ENCODE measurements at regions not wholly inside any gene's neighbourhood (a gene's known extent, or its start where the extent isn't known, plus 50 kb on each side); places are given as distances from the start of the nearest gene placed in this dataset.

- no peaks in the 10 kb centered on the region for H3K36me3 ChIP-seq (replicated peaks; ENCODE audit: insufficient read depth, low read depth)
- no peak overlapping the region for H3K4me3 ChIP-seq
- peak overlapping the region; percentile 56 for H3K27ac ChIP-seq
- peaks cover 8% of the 10 kb centered on the region for H3K4me1 ChIP-seq (ENCODE audit: insufficient read depth)
- H3K9me3 ChIP-seq (ENCODE audit: low read depth), result no peaks in the 10 kb centered on the region
- no peaks in the 10 kb centered on the region for H3K9me2 ChIP-seq (replicated peaks; ENCODE audit: insufficient read depth)
- TF ChIP-seq EZH2phosphoT487 (IDR thresholded peaks at IDR 0.05; ENCODE audit: low read depth, severe bottlenecking, unreplicated experiment) (no peak), CTCF (IDR thresholded peaks at IDR 0.05; ENCODE audit: poor library complexity) (no peak), EZH2 (IDR thresholded peaks at IDR 0.05; ENCODE audit: borderline replicate concordance) (no peak)
- no peaks in the 10 kb centered on the region for H4K20me1 ChIP-seq (ENCODE audit: insufficient read depth, poor library complexity, severe bottlenecking)
- peak overlapping the region; percentile 12 for H3K4me2 ChIP-seq
- DNase-seq (ENCODE audit: low spot score), result peak; percentile 53
- H3K27me3 ChIP-seq, result no peaks in the 10 kb centered on the region
- H3K79me2 ChIP-seq, result no peaks in the 10 kb centered on the region
- no peak overlapping the region for H2AFZ ChIP-seq
- 48% methylated on average over 4 of the region's 4 CpGs for WGBS (ENCODE audit: low lambda C conversion rate, missing lambda C conversion rate)
These were observed 95.2 kb upstream of the SPRED2 start for GRCh38 chr2:65527451-65528240.

DNA sequence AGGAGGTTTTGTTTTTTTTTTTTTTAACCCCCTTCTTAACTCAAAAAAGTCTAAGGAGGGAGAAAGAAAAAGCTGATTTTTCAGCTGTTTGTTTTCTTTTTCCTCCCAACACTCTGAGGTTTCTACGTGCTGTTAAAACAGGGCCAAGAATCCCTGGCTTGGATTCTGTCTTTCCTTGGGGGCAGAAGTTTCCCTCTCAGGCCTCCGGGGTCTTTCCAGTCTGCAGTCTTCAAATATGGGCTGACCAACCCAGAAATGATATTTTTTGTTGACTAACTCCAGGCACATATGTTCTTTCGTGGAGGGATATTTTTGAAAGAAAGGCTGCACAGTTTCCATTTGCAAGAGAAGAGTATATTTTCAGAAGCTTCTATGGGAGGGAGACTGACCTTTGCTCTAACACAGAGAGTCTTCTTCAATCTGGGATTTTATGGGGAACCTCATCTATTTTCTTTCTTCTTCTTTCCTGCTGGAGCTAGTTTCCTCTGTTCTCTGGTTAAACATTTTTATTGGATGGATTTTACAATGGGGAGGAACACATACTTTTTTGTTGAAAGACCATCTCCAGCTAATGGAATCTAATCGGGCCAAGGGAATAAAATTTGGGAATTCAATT is 93.3 kb upstream of the SPRED2 start:
- TF ChIP-seq EZH2 (IDR thresholded peaks at IDR 0.05; ENCODE audit: borderline replicate concordance) (no peak), CTCF (IDR thresholded peaks at IDR 0.05; ENCODE audit: poor library complexity) (no peak), EZH2phosphoT487 (IDR thresholded peaks at IDR 0.05; ENCODE audit: low read depth, severe bottlenecking, unreplicated experiment) (no peak)
- no peaks in the 10 kb centered on the region for H3K9me2 ChIP-seq (replicated peaks; ENCODE audit: insufficient read depth)
- H3K4me2 ChIP-seq, result no peak overlapping the region
- H3K4me3 ChIP-seq, result no peak overlapping the region
- H4K20me1 ChIP-seq (ENCODE audit: insufficient read depth, poor library complexity, severe bottlenecking), result no peaks in the 10 kb centered on the region
- H2AFZ ChIP-seq, result no peak overlapping the region
- no peaks in the 10 kb centered on the region for H3K36me3 ChIP-seq (replicated peaks; ENCODE audit: insufficient read depth, low read depth)
- DNase-seq (ENCODE audit: low spot score), result no peak
- peaks cover 8% of the 10 kb centered on the region for H3K4me1 ChIP-seq (ENCODE audit: insufficient read depth)
- H3K27ac ChIP-seq, result peak overlapping the region; percentile 13
- no peaks in the 10 kb centered on the region for H3K79me2 ChIP-seq
- no peaks in the 10 kb centered on the region for H3K9me3 ChIP-seq (ENCODE audit: low read depth)
- H3K27me3 ChIP-seq, result no peaks in the 10 kb centered on the region
- WGBS (ENCODE audit: low lambda C conversion rate, missing lambda C conversion rate), result 70% methylated on average over 4 of the region's 4 CpGs

DNA sequence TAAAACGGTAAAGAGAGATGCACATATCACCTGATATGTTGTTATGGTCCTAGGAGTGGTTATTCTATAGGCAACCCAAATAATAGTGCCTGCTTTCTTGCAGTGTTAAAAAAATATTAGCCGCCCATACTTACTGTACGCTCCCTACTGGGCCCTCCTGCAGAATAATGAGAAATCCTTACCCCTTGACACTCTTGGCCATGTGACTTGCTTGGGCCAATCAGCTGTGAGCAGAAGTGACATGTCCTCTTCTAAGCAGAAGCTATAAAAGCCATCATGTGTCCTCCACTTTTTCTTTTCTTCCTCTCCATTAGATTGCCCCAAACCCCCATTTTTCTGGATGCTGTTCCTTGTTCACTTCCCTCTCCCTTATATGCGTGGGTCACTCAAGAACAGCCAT is 90.5 kb upstream of the SPRED2 start:
- TF ChIP-seq CTCF (IDR thresholded peaks at IDR 0.05; ENCODE audit: poor library complexity) (no peak), EZH2 (IDR thresholded peaks at IDR 0.05; ENCODE audit: borderline replicate concordance) (no peak), EZH2phosphoT487 (IDR thresholded peaks at IDR 0.05; ENCODE audit: low read depth, severe bottlenecking, unreplicated experiment) (no peak)
- H3K27ac ChIP-seq, result no peak overlapping the region
- H3K9me3 ChIP-seq (ENCODE audit: low read depth), result no peaks in the 10 kb centered on the region
- H3K4me1 ChIP-seq (ENCODE audit: insufficient read depth), result peaks cover 3% of the 10 kb centered on the region
- H3K9me2 ChIP-seq (replicated peaks; ENCODE audit: insufficient read depth), result no peaks in the 10 kb centered on the region
- no peak overlapping the region for H3K4me3 ChIP-seq
- no peak overlapping the region for H2AFZ ChIP-seq
- H3K79me2 ChIP-seq, result no peaks in the 10 kb centered on the region
- H3K27me3 ChIP-seq, result no peaks in the 10 kb centered on the region
- H3K4me2 ChIP-seq, result no peak overlapping the region
- H3K36me3 ChIP-seq (replicated peaks; ENCODE audit: insufficient read depth, low read depth), result no peaks in the 10 kb centered on the region
- no peaks in the 10 kb centered on the region for H4K20me1 ChIP-seq (ENCODE audit: insufficient read depth, poor library complexity, severe bottlenecking)
- WGBS (ENCODE audit: low lambda C conversion rate, missing lambda C conversion rate), result 95% methylated on average over 4 of the region's 4 CpGs
- no peak for DNase-seq (ENCODE audit: low spot score)
